Kidney (tissue), 13 donors: ENCODE measurements at regions not wholly inside any gene's neighbourhood (a gene's known extent, or its start where the extent isn't known, plus 50 kb on each side); places are given as distances from the start of the nearest gene placed in this dataset.

Experiments used
- DNase-seq, 5 donors: peaks; one replicate each; pipeline ENCODE4 v3.0.0-alpha.2; 2013 to 2020
- FAIRE-seq: peaks from 2 replicates; lab custom pipeline; 2012; peaks lifted over from hg19 to GRCh38; lab: Jason Lieb, UNC
- H3K27ac ChIP-seq, 2 donors: one replicate each; pipeline ENCODE4 v1.7.0; 2013; ENCODE audit warnings: low read depth in 2 of 2, low read length in 2 of 2, inconsistent platforms in 1 of 2
- H3K27me3 ChIP-seq: one replicate; pipeline ENCODE4 v1.7.1; 2013; ENCODE audit warnings: low read length, inconsistent platforms; ENCODE audit not compliant: control insufficient read depth, insufficient read depth
- H3K36me3 ChIP-seq, 3 donors: one replicate each; pipeline versions ENCODE4 v1.7.0 to v1.7.1; 2013; ENCODE audit warnings: low read length in 3 of 3, control low read depth in 1 of 3, inconsistent platforms in 1 of 3; ENCODE audit not compliant: insufficient read depth in 3 of 3, control insufficient read depth in 2 of 3
- H3K4me1 ChIP-seq, 3 donors: one replicate each; pipeline versions ENCODE4 v1.7.0 to v1.7.1; 2013; ENCODE audit warnings: low read length in 3 of 3, inconsistent platforms in 1 of 3, low read depth in 1 of 3; ENCODE audit not compliant: control insufficient read depth in 2 of 3, insufficient read depth in 2 of 3
- H3K4me3 ChIP-seq, 3 donors: one replicate each; pipeline versions ENCODE4 v1.7.0 to v1.8.1; 2013; ENCODE audit warnings: low read length in 3 of 3, control low read depth in 1 of 3, inconsistent platforms in 1 of 3
- H3K9ac ChIP-seq, 3 donors: one replicate each; pipeline versions ENCODE4 v1.7.0 to v1.7.1; 2013; ENCODE audit warnings: low read length in 3 of 3, control low read depth in 1 of 3, inconsistent platforms in 1 of 3
- H3K9me3 ChIP-seq, 3 donors: one replicate each; pipeline versions ENCODE4 v1.7.0 to v1.7.1; 2013; ENCODE audit warnings: low read length in 3 of 3, control low read depth in 1 of 3, inconsistent platforms in 1 of 3; ENCODE audit not compliant: control insufficient read depth in 2 of 3, insufficient read depth in 1 of 3
- intact Hi-C: fragments of 100-400 bp; cut with DNase I; formaldehyde crosslinking; loops from one replicate; pipeline ENCODE4 v1.11.1; 2022
- TF ChIP-seq, protein P1 (sequence below): IDR thresholded peaks from 3 replicates; pipeline ENCODE4 v1.5.1; 2012; ENCODE audit warnings: mild to moderate bottlenecking, moderate library complexity, borderline replicate concordance; ENCODE audit not compliant: insufficient read depth; ENCODE audit errors: extremely low read depth
- donor health status: control.
- donor health status: control.
- donor health status: control.
- donor health status: control.
- donor health status: control.
- donor health status: DM: yes; HTN: yes; CAD: no.
- donor health status: Normal renal cell carcinoma (clear cell type).

- DNase-seq (no peak), FAIRE-seq (no peak)
Observed at GRCh38 chr2:11955884-11956291, 209.5 kb downstream of the LPIN1 start.

GRCh38 chr2:11962707-11963328, 216.4 kb downstream of the LPIN1 start:
- TF ChIP-seq, protein P1, sequence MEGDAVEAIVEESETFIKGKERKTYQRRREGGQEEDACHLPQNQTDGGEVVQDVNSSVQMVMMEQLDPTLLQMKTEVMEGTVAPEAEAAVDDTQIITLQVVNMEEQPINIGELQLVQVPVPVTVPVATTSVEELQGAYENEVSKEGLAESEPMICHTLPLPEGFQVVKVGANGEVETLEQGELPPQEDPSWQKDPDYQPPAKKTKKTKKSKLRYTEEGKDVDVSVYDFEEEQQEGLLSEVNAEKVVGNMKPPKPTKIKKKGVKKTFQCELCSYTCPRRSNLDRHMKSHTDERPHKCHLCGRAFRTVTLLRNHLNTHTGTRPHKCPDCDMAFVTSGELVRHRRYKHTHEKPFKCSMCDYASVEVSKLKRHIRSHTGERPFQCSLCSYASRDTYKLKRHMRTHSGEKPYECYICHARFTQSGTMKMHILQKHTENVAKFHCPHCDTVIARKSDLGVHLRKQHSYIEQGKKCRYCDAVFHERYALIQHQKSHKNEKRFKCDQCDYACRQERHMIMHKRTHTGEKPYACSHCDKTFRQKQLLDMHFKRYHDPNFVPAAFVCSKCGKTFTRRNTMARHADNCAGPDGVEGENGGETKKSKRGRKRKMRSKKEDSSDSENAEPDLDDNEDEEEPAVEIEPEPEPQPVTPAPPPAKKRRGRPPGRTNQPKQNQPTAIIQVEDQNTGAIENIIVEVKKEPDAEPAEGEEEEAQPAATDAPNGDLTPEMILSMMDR = no peak
- intact Hi-C loops = no loop called here
- Histone ChIP-seq H3K9me3 (no peaks in the 10 kb centered on the region), H3K4me1 (peaks cover under 1 to 10% (median 9%) of the 10 kb centered on the region in 3 donors), H3K9ac (no peak overlapping the region), H3K4me3 (no peak overlapping the region), H3K27ac (peak overlapping the region; percentile 5 to 45), H3K27me3 (no peaks in the 10 kb centered on the region), H3K36me3 (no peaks in the 10 kb centered on the region)
- DNase-seq (peak in 3 of 5 donors; percentile 70 to 94 (median 93)), FAIRE-seq (no peak)

More at GRCh38 chr2:11955884-11956291, 209.5 kb downstream of the LPIN1 start:
- Histone ChIP-seq H3K36me3 (no peaks in the 10 kb centered on the region), H3K9me3 (no peaks in the 10 kb centered on the region), H3K4me3 (no peak overlapping the region), H3K27me3 (no peaks in the 10 kb centered on the region), H3K27ac (no peak overlapping the region), H3K9ac (no peak overlapping the region), H3K4me1 (no peaks in the 10 kb centered on the region)
- intact Hi-C loops = loop anchor here (10.0 kb wide), 1 partner anchor 271 kb away; no protein-coding TSS in a partner anchor
- TF ChIP-seq, protein P1 = no peak

GRCh38 chr2:11963966-11964365, 217.5 kb downstream of the LPIN1 start:
- TF ChIP-seq, protein P1 = no peak
- Histone ChIP-seq H3K27ac (no peak overlapping the region), H3K4me3 (no peak overlapping the region), H3K36me3 (no peaks in the 10 kb centered on the region), H3K9ac (no peak overlapping the region), H3K27me3 (no peaks in the 10 kb centered on the region), H3K4me1 (peaks cover 7 to 10% (median 9%) of the 10 kb centered on the region in 3 donors), H3K9me3 (no peaks in the 10 kb centered on the region)
- no peak for FAIRE-seq
- DNase-seq = no peak
- intact Hi-C loops = no loop called here
